ENCODE measurements at regions not wholly inside any gene's neighbourhood (a gene's known extent, or its start where the extent isn't known, plus 50 kb on each side); places are given as distances from the start of the nearest gene placed in this dataset.
"Not testable (repeated sequence)": the region's sequence is repeated elsewhere in the genome, so short reads cannot be mapped to it uniquely, and the experiment has no call there.

GRCh38 chr4:53863736-53864365 is 200.6 kb downstream of the CHIC2 start:
- peak; percentile 53 for DNase-seq

GRCh38 chr4:53863158-53863557 is 201.2 kb downstream of the CHIC2 start:
- DNase-seq, result peak; percentile 63

- peak; percentile 58 for DNase-seq
Observed at GRCh38 chr4:53861856-53862610, 202.4 kb downstream of the CHIC2 start.

- DNase-seq, result no peak
Observed at GRCh38 chr4:53859305-53859704, 205.1 kb downstream of the CHIC2 start.

GRCh38 chr4:53858744-53859143 is 205.7 kb downstream of the CHIC2 start:
- DNase-seq, result no peak

GRCh38 chr4:53855581-53856250 is 208.7 kb downstream of the CHIC2 start:
- DNase-seq, result peak; percentile 42

GRCh38 chr4:53854991-53855568 is 209.3 kb downstream of the CHIC2 start:
- no peak for DNase-seq

- no peak for DNase-seq
Observed at GRCh38 chr4:53852343-53852742, 212.1 kb downstream of the CHIC2 start.

- DNase-seq, result no peak
Observed at GRCh38 chr4:53847965-53848364, 216.4 kb downstream of the CHIC2 start.

GRCh38 chr4:53844551-53844950 is 219.9 kb downstream of the CHIC2 start:
- no peak for DNase-seq

- no peak for DNase-seq
Observed at GRCh38 chr4:53844133-53844532, 220.3 kb downstream of the CHIC2 start.

- DNase-seq, result no peak
Observed at GRCh38 chr4:53841711-53842110, 222.7 kb downstream of the CHIC2 start.

- no peak for DNase-seq
Observed at GRCh38 chr4:53840643-53841042, 223.8 kb downstream of the CHIC2 start.

- not testable (repeated sequence) for DNase-seq
Observed at GRCh38 chr4:53833302-53834003, 231.0 kb downstream of the CHIC2 start.

GRCh38 chr4:53832549-53832948 is 231.9 kb downstream of the CHIC2 start:
- DNase-seq, result no peak

- no peak for DNase-seq
Observed at GRCh38 chr4:53830511-53830910, 233.9 kb downstream of the CHIC2 start.

GRCh38 chr4:53821179-53821851 is 230.0 kb upstream of the LNX1 start:
- DNase-seq, result no peak

GRCh38 chr4:53818104-53818503 is 226.8 kb upstream of the LNX1 start:
- DNase-seq, result no peak

GRCh38 chr4:53816561-53816960 is 225.3 kb upstream of the LNX1 start:
- no peak for DNase-seq

- no peak for DNase-seq
Observed at GRCh38 chr4:53815281-53815680, 224.0 kb upstream of the LNX1 start.

GRCh38 chr4:53813998-53814397 is 222.7 kb upstream of the LNX1 start:
- no peak for DNase-seq

- DNase-seq, result no peak
Observed at GRCh38 chr4:53810643-53811042, 219.4 kb upstream of the LNX1 start.

Data from eye (tissue), 1 donor.